HuH-7.5 (cell line): ENCODE measurements at regions not wholly inside any gene's neighbourhood (a gene's known extent, or its start where the extent isn't known, plus 50 kb on each side); places are given as distances from the start of the nearest gene placed in this dataset.

Experiments
- DNase-seq: peaks from one replicate; pipeline ENCODE4 v3.0.0; 2011; ENCODE audit warnings: low spot score

DNA sequence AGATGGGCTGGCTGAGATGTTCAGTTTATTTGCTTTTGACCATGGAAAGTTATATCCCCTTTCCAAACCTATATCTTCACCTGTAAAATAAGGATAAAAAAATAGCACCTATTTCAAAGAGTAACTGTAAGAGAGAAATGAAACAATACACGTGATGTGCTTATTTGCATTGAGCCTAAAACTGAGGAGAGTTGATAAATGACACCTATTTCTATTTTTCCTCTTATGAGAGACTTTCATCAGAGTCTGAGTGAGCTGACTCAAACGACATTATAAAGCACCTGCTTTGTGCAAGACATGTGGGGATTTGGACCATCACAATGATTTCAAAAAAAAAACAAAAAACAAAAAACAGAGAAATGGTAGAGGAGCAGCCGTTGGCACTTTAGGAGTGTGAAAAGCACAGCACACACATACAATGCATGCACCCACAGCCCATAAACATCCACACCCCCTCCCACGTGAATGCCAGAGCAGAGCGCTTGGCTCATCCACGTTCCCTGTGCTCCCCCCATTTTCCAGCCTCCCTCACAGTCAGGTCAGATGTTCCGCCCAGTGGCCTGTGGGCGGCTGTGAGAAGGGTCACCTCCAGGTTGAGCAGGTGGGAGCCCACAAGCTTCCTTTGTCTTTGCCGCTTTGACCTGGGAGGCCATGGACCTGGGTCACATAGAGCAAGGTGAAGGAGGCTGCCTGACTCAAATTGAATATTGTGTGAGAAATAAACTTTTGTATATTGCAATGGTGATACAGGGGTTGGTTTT, 253.2 kb upstream of the ZNF32 start:
- no peak for DNase-seq

DNA sequence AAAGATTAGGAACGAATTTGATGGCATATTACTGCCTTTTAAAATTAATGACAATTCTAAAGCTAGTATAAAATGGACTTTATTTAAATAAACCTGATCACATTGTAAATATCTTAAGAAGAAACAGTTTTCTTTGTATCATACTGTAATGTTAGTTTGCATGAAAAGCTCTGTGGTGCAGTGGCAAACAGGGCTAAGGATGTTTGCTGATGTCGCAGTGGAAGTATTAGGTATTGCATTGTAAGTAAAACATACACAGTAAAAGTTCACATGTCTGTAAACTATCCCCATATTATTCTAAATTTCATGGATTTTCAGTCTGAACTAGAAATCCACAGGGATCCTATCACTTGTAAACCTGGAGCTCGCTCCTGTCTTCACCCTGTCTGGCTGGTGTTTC, 252.6 kb upstream of the ZNF32 start:
- DNase-seq: no peak

DNA sequence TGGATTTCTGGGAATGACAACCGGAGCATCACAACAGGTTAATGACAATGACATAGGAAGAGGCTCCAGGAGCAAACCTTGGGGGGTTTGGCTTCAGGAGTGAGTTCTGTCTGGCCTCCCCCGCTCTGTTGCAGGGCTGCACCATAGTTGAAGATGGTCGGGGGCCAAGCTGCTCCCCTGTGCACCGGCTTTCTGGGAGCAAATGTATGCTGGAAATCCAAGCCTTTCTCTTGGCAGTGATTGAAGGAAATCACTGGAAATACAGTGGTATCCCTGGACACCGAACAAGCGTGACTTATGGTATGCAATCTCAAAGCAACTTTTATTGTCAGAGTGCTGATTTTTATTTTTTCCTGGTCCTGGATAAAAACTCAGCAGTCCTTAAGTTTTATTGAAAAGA, 251.9 kb upstream of the ZNF32 start:
- no peak for DNase-seq

GRCh38 chr10:43899224-43899959, 250.7 kb upstream of the ZNF32 start:
- DNase-seq: no peak

DNA sequence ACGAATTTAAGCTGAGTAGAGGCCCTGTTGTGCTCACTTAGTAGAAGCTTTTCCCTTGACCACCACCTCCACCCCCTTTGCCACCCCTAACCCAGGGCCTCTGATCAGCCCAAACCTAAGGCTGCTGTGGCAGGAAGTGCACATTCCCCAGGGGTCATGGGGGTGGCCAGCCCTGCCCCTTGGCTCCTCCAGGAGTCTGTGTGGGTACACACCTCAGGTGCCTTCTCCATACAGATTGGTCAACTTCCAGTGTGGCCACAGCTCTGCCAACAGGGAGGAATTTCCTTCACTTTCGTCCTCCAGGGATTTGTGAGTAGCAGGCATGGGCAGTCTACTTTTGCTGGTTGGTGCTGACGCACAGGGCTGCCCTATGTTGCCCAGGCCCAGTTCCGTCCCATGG, 249.9 kb upstream of the ZNF32 start:
- no peak for DNase-seq

DNA sequence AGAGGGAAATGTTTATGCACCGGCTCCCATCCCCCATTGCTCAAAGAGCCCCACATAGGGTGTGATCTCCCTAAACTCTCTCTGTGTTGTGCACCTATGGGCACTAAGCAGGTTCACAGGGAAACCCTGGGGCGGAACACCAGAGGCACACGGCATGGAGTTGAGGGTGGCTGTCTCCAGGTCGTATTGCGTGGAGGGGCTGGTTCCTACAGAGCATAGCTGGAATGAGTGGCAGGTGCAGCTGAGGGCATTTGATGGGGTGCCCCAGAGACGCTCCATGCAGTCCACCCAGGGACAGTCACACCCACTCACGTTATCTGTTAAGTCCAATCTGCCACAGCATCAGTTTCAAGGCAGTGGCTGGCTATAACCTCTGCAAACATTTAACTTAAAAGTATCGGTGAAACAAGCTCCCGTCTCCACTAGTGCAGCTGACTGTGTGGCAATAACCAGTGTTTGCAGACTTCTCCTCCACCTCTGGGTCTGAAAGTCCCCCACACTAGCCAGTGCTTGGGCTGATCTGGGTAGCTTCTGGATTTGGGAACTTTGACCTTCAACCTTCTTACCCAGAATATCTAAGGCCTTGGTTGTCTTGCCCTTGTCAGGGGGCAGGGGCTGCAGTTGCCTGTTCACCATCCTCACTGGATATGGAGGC, 249.2 kb upstream of the ZNF32 start:
- DNase-seq: no peak

- DNase-seq: no peak
Observed at GRCh38 chr10:43892062-43892770, 243.5 kb upstream of the ZNF32 start.

DNA sequence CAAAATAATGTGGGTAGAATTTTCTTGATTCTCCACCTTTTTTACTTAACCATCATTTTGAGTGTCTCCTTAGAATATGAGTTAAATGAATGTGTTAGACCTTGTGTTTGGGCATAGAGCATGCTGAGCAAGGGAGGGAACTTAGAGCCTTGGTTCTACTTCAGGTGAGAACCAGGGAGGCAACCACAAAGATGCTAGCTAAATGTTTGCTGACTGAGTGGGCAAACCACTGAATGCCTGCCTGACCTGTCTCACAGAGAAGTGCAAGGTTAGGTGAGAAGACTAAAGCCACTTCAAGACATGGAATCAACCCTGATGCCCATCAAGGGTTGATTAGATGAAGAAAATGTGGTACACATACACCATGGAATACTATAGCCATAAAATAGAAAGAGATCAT, 242.6 kb upstream of the ZNF32 start:
- no peak for DNase-seq

DNA sequence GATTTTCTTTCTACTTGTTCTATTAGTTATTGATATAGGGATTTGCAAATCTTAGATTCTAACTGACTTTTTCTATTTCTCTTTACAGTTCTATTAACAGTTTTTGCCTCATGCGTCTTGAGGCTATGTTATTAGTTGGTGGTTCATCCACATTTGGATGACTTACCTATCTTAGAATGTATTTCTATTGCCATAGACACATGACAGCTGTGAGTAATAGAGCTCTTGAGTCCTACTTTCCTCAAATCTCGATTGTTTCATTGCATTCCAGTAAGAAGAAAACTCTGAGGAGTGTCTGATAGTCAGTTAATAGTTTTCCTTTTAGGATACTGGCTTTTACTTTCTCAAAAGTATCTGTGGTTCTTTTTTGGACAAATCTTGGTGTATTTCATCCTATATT, 241.4 kb upstream of the ZNF32 start:
- no peak for DNase-seq

DNA sequence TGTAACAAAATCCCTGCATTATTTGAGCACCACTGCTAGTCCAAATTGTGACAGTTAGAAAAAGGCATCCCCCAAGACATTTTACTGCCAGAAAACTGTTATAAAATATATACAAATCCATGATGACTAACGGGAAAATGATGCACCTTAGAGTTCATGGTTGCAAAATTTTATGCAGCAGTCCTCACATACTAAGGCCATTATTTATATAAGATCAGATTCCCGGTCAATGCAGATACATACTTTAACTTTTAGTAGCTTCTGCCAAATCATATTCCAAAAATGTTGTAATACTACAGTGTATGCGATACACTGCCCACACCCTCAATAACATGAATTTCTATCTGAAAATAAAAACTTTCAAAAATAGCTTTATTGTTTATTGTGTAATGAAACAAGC, 239.9 kb upstream of the ZNF32 start:
- no peak for DNase-seq

- DNase-seq: no peak
Observed at GRCh38 chr10:43885842-43886241, 237.2 kb upstream of the ZNF32 start.

GRCh38 chr10:43885252-43885651, 236.6 kb upstream of the ZNF32 start:
- DNase-seq: no peak

DNA sequence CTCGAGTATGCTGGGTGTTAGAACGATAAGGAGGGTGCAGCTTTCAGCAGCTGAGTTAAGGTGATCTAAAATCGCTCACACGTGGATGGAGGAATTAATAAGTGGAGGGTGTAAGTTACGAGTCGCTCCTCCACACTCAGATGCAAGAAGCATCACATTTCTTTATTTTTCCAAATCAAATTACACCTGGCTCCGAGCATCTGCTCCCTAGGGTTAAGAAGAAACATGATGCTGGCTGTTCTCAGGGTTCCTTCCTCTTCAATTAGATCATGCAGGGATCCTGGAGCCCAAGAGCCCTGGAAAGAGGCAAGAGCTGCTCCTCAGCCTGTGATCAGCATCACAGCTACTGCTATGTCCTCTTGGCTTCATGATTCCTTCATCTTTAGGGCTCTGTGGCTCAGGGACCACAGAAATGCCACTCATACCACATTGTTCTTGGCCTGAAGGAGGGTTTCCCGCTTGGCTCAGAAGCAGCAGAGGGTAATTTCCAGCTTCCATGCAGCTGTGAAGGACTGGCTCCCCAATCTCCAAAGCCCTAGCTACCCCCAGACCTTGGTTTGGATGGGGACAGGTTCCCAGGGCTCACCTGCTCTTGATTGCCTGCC, 235.9 kb upstream of the ZNF32 start:
- no peak for DNase-seq

- DNase-seq: no peak
Observed at GRCh38 chr10:43882711-43883110, 234.0 kb upstream of the ZNF32 start.

DNA sequence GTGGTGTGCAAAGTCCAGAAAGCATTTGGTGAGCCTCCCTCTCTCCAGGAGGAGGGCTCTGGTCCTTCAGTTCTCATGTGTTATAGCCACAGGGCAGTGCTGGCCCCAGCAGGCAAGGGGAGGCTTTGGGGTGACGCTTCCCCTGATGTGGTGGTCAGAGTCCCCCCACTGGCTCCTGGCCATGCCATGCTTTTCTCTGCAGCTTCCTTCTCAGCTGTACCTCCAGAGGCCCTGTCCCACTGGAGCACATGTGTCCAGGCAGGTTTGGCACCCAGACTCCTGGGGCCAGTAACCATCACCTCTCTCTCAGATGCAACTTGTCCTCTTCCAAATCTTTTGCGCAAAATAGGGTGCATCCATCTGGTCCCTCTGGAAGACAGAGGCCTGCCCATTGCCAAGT, 233.0 kb upstream of the ZNF32 start:
- DNase-seq: no peak

DNA sequence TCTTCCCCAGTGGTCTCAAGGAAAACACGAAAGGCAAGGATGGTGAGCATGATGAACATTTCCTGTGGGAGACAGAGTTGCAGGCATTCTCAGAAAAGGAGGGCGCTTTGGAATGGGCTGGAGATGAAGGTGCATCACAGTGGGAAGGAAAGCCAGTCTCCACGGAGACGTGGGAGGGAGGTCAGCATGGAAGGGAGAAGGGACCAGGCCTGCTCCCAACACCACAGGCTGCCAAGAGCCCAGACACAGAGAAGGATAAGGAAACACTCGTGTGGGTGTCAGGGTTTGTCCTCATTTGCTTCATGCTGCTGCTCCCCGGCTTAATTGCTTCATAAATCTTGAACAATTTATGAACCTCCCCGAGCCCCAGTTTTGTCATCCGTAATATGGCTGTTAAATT, 231.5 kb upstream of the ZNF32 start:
- DNase-seq: no peak

GRCh38 chr10:43879742-43880141, 231.1 kb upstream of the ZNF32 start:
- no peak for DNase-seq

DNA sequence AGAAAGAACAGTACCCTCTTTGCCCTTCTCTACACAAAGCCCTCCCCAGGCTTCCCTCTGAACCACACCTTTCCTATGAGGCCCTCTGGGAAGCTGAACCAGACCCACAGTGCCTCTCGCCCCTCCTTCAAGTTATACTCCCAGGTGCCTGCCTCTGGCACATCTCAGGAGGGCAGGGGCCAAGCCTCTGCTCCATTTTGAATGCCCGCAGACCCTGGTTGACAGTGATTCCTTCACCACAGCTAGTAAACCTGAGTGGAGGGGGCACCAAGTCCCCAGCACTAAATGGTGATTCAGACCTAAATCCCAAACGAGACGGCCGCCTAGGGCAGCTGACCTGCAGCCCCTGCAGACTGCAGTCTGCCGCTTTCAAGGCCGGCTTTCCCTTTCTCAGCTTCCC, 230.5 kb upstream of the ZNF32 start:
- no peak for DNase-seq

- no peak for DNase-seq
Observed at GRCh38 chr10:43878386-43878785, 229.7 kb upstream of the ZNF32 start.

- no peak for DNase-seq
Observed at GRCh38 chr10:43876976-43877375, 228.3 kb upstream of the ZNF32 start.

- DNase-seq: no peak
Observed at GRCh38 chr10:43874984-43875383, 226.3 kb upstream of the ZNF32 start.

GRCh38 chr10:43873717-43874116, 225.0 kb upstream of the ZNF32 start:
- no peak for DNase-seq
